ENCODE measurements at regions not wholly inside any gene's neighbourhood (a gene's known extent, or its start where the extent isn't known, plus 50 kb on each side); places are given as distances from the start of the nearest gene placed in this dataset.

DNA sequence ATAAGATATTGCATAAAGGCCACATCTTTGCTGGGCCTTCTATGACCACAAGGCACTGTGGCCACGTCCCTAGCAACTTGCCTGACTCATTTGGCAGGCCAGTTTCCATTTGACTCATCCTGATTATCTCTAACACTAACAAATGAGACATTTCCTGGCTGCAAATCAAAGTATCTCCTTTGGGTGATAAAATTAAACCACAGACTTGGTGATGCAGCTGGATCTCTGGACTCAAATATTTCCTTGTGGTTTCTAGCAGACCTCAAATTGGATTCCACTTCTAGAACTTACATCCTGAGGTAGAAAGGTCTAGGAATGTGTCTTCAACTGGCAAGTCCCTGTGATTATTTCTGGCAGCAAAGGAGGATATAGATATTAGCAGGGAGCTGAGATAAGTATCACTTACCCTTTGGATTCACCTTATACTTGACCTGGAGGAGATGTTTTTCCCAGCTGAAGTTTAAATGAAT, 167.9 kb upstream of the NXPH2 start:
- FAIRE-seq, result no peak
- no peaks in the 10 kb centered on the region for H3K36me3 ChIP-seq
- intact Hi-C loops (cut with DNase I), result no loop called here
- ATAC-seq, result peak in 3 of 4 donors; percentile 36 to 55 (median 38)
- H3K9me3 ChIP-seq, result no peaks in the 10 kb centered on the region
- H3K27ac ChIP-seq, result no peak overlapping the region
- H3K27me3 ChIP-seq, result no peaks in the 10 kb centered on the region
- H3K4me1 ChIP-seq, result no peaks in the 10 kb centered on the region
- H3K4me3 ChIP-seq, result no peak overlapping the region
- TF ChIP-seq, protein P1, sequence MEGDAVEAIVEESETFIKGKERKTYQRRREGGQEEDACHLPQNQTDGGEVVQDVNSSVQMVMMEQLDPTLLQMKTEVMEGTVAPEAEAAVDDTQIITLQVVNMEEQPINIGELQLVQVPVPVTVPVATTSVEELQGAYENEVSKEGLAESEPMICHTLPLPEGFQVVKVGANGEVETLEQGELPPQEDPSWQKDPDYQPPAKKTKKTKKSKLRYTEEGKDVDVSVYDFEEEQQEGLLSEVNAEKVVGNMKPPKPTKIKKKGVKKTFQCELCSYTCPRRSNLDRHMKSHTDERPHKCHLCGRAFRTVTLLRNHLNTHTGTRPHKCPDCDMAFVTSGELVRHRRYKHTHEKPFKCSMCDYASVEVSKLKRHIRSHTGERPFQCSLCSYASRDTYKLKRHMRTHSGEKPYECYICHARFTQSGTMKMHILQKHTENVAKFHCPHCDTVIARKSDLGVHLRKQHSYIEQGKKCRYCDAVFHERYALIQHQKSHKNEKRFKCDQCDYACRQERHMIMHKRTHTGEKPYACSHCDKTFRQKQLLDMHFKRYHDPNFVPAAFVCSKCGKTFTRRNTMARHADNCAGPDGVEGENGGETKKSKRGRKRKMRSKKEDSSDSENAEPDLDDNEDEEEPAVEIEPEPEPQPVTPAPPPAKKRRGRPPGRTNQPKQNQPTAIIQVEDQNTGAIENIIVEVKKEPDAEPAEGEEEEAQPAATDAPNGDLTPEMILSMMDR (IDR thresholded peaks at IDR 0.05), result no peak
- peak in 1 of 6 donors; percentile 12 for DNase-seq
- WGBS, 2 donors, result 0% methylated on average over 1 of the region's 1 CpG

DNA sequence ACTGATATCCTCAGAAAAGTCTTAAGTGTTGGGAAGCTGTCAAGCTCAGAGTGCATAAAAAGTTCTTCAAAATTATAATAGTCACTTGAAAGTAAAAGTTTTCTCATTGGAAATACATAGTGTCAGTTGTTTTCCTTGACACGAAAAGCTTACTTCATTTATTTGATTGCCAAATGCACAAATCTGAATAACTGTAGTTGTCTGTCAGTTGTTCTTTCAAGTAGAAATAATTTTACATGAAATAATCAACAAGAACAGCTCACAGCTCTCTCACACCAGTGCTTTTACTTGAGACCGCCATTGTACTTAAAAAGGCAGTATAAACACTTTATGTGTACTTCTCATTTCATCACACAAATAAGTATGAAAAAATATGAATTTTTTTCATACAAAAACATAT, 163.3 kb upstream of the NXPH2 start:
- Histone ChIP-seq H3K4me3 (no peak overlapping the region), H3K27me3 (no peaks in the 10 kb centered on the region), H3K36me3 (no peaks in the 10 kb centered on the region), H3K4me1 (no peaks in the 10 kb centered on the region), H3K27ac (no peak overlapping the region), H3K9me3 (no peaks in the 10 kb centered on the region)
- 64 to 81% methylated on average over 2 of the region's 2 CpGs for whole genome bisulfite sequencing, 2 donors
- no peak for ATAC-seq
- DNase-seq, result no peak
- FAIRE-seq, result no peak
- TF ChIP-seq, protein P1 (IDR thresholded peaks at IDR 0.05), result no peak
- intact Hi-C loops (cut with DNase I), result no loop called here

DNA sequence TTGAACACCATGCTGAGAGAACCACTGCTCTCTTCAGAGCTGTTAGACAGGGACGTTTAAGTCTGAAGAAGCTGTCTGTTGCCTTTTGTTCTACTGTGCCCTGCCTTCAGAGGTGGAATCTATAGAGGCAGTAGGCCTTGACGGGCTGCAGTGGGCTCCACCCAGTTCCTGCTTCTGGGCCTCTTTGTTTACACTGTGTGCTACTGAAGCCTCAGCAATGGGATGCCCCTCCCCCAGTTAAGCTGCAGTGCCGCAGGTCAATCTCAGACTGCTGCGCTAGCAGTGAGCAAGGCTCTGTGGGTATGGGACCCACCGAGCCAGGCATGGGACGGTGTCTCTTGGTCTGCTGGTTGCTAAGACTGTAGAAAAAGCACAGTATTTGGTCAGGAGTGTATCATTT, 162.3 kb upstream of the NXPH2 start:
- Histone ChIP-seq H3K36me3 (no peaks in the 10 kb centered on the region), H3K27ac (no peak overlapping the region), H3K4me1 (no peaks in the 10 kb centered on the region), H3K9me3 (no peaks in the 10 kb centered on the region), H3K4me3 (no peak overlapping the region), H3K27me3 (no peaks in the 10 kb centered on the region)
- 39 to 42% methylated on average over 6 of the region's 6 CpGs for WGBS, 2 donors
- FAIRE-seq, result no peak
- no peak for ATAC-seq
- intact Hi-C loops (cut with DNase I), result no loop called here
- TF ChIP-seq, protein P1 (IDR thresholded peaks at IDR 0.05), result no peak
- DNase-seq, result no peak

DNA sequence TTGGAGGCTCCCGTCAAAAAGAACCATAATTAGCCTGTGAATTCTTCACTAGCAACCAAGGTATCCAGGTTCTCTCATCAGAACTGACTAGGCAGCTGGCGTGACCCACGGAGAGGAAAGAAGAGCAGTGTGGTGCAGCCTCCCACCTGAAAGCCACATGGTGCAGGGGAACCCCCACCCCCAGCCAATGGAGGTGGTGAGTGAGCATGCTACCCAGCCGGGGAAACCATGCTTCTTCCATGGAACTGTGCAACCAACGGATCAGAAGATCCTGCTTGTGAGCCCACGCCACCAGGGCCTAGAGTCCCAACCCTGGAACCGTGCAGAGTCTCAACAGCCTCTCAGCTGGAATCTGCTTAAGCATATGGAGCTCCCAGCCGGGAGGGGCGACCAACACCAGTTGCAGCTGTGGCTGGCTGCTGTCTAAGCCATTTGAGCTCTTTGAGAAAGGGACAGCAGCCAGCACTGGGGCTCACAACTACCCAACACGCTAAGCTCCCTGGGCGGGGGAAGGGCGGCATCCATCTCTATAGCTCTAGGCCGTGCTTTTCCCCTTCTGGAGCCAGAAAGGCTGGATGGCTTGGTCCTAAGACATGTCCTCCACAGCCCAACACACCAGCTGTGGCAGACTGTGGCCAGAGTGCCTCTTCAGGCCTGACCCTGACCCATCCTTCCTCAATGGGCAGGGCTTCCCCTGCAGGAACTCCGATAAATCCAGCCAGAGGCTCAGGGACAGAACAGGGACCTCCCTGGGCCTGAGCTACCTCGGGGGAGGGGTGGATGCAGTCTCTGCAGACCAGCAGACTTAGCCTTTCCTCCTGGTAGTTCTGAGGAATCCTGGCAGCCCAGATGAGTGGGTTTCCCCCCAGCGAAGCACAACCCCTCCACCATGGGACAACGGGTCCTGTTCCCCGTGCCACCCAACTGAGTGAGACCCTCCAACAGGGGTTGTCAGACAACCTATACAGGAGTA, 151.4 kb upstream of the NXPH2 start:
- Histone ChIP-seq H3K4me1 (no peaks in the 10 kb centered on the region), H3K4me3 (no peak overlapping the region), H3K27me3 (no peaks in the 10 kb centered on the region), H3K9me3 (no peaks in the 10 kb centered on the region), H3K27ac (no peak overlapping the region), H3K36me3 (no peaks in the 10 kb centered on the region)
- ATAC-seq (no peak), DNase-seq (peak in 1 of 6 donors; percentile 40), FAIRE-seq (no peak)
- TF ChIP-seq, protein P1 (IDR thresholded peaks at IDR 0.05), result no peak
- WGBS, 2 donors, result 68 to 71% methylated on average over 18 of the region's 18 CpGs
- intact Hi-C loops (cut with DNase I), result no loop called here

DNA sequence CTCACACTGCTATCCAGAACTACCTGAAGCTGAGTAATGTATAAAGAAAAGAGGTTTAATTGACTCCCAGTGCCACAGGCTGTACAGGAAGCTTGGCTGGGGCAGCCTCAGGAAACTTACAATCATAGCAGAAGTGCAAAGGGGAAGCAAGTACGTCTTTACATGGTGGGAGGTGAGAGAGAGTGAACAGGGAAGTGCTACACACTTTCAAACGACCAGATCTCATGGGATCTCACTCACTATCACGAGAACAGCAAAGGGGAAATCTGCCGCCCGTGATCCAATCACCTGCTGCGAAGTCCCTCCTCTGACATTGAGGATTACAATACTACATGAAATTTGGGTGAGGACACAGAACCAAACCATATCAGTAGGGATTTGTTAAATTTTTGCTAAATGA, 150.4 kb upstream of the NXPH2 start:
- no peak overlapping the region for H3K4me3 ChIP-seq
- TF ChIP-seq, protein P1 (IDR thresholded peaks at IDR 0.05), result no peak
- H3K4me1 ChIP-seq, result no peaks in the 10 kb centered on the region
- no peak for DNase-seq
- no peaks in the 10 kb centered on the region for H3K27me3 ChIP-seq
- ATAC-seq, result no peak
- FAIRE-seq, result no peak
- H3K9me3 ChIP-seq, result no peaks in the 10 kb centered on the region
- H3K27ac ChIP-seq, result no peak overlapping the region
- 56 to 61% methylated on average over 6 of the region's 6 CpGs for whole genome bisulfite sequencing, 2 donors
- no peaks in the 10 kb centered on the region for H3K36me3 ChIP-seq
- intact Hi-C loops (cut with DNase I), result no loop called here

All from pancreas (tissue), 10 donors.